ENCODE measurements at regions not wholly inside any gene's neighbourhood (a gene's known extent, or its start where the extent isn't known, plus 50 kb on each side); places are given as distances from the start of the nearest gene placed in this dataset.

DNA sequence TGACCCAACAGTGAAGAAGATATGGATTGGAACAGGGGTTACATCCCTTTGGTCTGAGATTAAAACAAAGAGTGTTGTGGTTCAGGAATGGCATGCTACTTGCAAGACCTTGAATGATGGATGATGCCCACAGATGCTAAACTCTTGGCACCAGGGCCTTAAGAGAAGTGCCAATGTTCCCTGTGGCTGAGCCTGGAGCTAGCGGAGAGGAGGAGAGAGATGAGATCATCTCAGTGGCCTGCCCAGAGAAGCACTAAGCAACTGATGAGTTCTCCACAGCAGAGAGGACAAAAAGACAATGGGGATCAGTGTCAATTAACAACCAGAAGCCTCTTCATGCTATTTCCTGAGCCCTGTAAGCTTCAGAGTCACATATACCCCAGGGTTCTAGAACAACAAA lies 97.8 kb downstream of the ELAPOR2 start:
- Histone ChIP-seq H3K4me3 (ENCODE audit: control extremely low read depth in 1 of 5, extremely low read depth in 1 of 5, insufficient read depth in 1 of 5, low read depth in 2 of 5, low read length in 4 of 5) (no peak overlapping the region), H3K4me1 (ENCODE audit: control insufficient read depth in 2 of 2, insufficient read depth in 2 of 2, low read length in 2 of 2) (peaks cover 0 to 1% of the 10 kb centered on the region in 2 donors), H3K4me2 (replicated peaks; ENCODE audit: low read depth, low read length, poor library complexity, severe bottlenecking) (no peak overlapping the region), H2AFZ (ENCODE audit: insufficient read depth, low read depth, low read length, poor library complexity, severe bottlenecking) (no peak overlapping the region), H3K36me3 (replicated peaks in 1 of 2; ENCODE audit: control extremely low read depth in 1 of 2, control insufficient read depth in 1 of 2, extremely low read depth in 1 of 2, insufficient read depth in 2 of 2, low read length in 1 of 2) (peaks cover 0 to 2% of the 10 kb centered on the region in 2 experiments), H3K79me2 (ENCODE audit: control insufficient read depth, insufficient read depth, low read length) (no peaks in the 10 kb centered on the region), H4K20me1 (ENCODE audit: control insufficient read depth, insufficient read depth, low read length, poor library complexity, severe bottlenecking) (no peaks in the 10 kb centered on the region), H3K27ac (ENCODE audit: low read length in 2 of 2) (no peak overlapping the region), H3K9ac (ENCODE audit: low read length) (no peak overlapping the region), H3K27me3 (replicated peaks in 1 of 4; ENCODE audit: control extremely low read depth in 1 of 4, control insufficient read depth in 3 of 4, insufficient read depth in 4 of 4, low read length in 3 of 4) (no peaks in the 10 kb centered on the region), H3K9me3 (ENCODE audit: control extremely low read depth in 1 of 3, control insufficient read depth in 2 of 3, insufficient read depth in 1 of 3, low read length in 2 of 3) (no peaks in the 10 kb centered on the region)
- H3K4me3 Mint-ChIP-seq: no peak overlapping the region
- DNase-seq (no peak), ATAC-seq (ENCODE audit: low read depth) (no peak)
- peaks cover 3% of the 10 kb centered on the region for H3K4me1 Mint-ChIP-seq
- CTCF ChIA-PET: no interaction called here
- H3K9me3 Mint-ChIP-seq (ENCODE audit: insufficient read depth): no peaks in the 10 kb centered on the region
- intact Hi-C loops (cut with micrococcal nuclease): no loop called here
- no peak for TF ChIP-seq EZH2 (IDR thresholded peaks at IDR 0.05; ENCODE audit: borderline replicate concordance, insufficient read depth, low read depth, low read length, poor library complexity, severe bottlenecking)
- no peak for TF ChIP-seq CTCF (IDR thresholded peaks at IDR 0.05)
- POLR2A ChIA-PET: no interaction called here
- WGBS (ENCODE audit: insufficient coverage): 100% methylated on average over 1 of the region's 1 CpG
- no peaks in the 10 kb centered on the region for H3K27me3 Mint-ChIP-seq
- H3K27ac Mint-ChIP-seq: no peak overlapping the region

GRCh38 chr7:86958380-86958779 lies 101.1 kb downstream of the ELAPOR2 start:
- Histone ChIP-seq H3K4me1 (ENCODE audit: control insufficient read depth in 2 of 2, insufficient read depth in 2 of 2, low read length in 2 of 2) (no peaks in the 10 kb centered on the region), H3K9me3 (ENCODE audit: control extremely low read depth in 1 of 3, control insufficient read depth in 2 of 3, insufficient read depth in 1 of 3, low read length in 2 of 3) (no peaks in the 10 kb centered on the region), H3K27ac (ENCODE audit: low read length in 2 of 2) (no peak overlapping the region), H4K20me1 (ENCODE audit: control insufficient read depth, insufficient read depth, low read length, poor library complexity, severe bottlenecking) (no peaks in the 10 kb centered on the region), H3K27me3 (replicated peaks in 1 of 4; ENCODE audit: control extremely low read depth in 1 of 4, control insufficient read depth in 3 of 4, insufficient read depth in 4 of 4, low read length in 3 of 4) (no peaks in the 10 kb centered on the region), H3K36me3 (replicated peaks in 1 of 2; ENCODE audit: control extremely low read depth in 1 of 2, control insufficient read depth in 1 of 2, extremely low read depth in 1 of 2, insufficient read depth in 2 of 2, low read length in 1 of 2) (no peaks in the 10 kb centered on the region), H2AFZ (ENCODE audit: insufficient read depth, low read depth, low read length, poor library complexity, severe bottlenecking) (no peak overlapping the region), H3K9ac (ENCODE audit: low read length) (no peak overlapping the region), H3K4me3 (ENCODE audit: control extremely low read depth in 1 of 5, extremely low read depth in 1 of 5, insufficient read depth in 1 of 5, low read depth in 2 of 5, low read length in 4 of 5) (no peak overlapping the region), H3K79me2 (ENCODE audit: control insufficient read depth, insufficient read depth, low read length) (peaks cover 3% of the 10 kb centered on the region), H3K4me2 (replicated peaks; ENCODE audit: low read depth, low read length, poor library complexity, severe bottlenecking) (no peak overlapping the region)
- no peak overlapping the region for H3K27ac Mint-ChIP-seq
- no peaks in the 10 kb centered on the region for H3K27me3 Mint-ChIP-seq
- peaks cover 3% of the 10 kb centered on the region for H3K4me1 Mint-ChIP-seq
- ATAC-seq (ENCODE audit: low read depth) (no peak), DNase-seq (no peak)
- no peaks in the 10 kb centered on the region for H3K9me3 Mint-ChIP-seq (ENCODE audit: insufficient read depth)
- ChIA-PET POLR2A (interaction anchor here (0.5 kb wide), 1 partner anchor 577 kb away, joined by 3 read pairs; no protein-coding TSS in a partner anchor), CTCF (no interaction called here)
- 100% methylated on average over 2 of the region's 2 CpGs for WGBS (ENCODE audit: insufficient coverage)
- intact Hi-C loops (cut with micrococcal nuclease): no loop called here
- H3K4me3 Mint-ChIP-seq: no peak overlapping the region
- TF ChIP-seq CTCF (IDR thresholded peaks at IDR 0.05) (no peak), EZH2 (IDR thresholded peaks at IDR 0.05; ENCODE audit: borderline replicate concordance, insufficient read depth, low read depth, low read length, poor library complexity, severe bottlenecking) (no peak)
